Astrocyte of the spinal cord (primary cell): ENCODE measurements at regions not wholly inside any gene's neighbourhood (a gene's known extent, or its start where the extent isn't known, plus 50 kb on each side); places are given as distances from the start of the nearest gene placed in this dataset.

ENCODE experiments used
- DNase-seq: peaks from one replicate; pipeline ENCODE4 v3.0.0; 2011; ENCODE audit warnings: low read depth, low spot score
- H3K4me3 ChIP-seq: 2 replicates; pipeline ENCODE4 v1.5.1; 2011; ENCODE audit warnings: low read depth, mild to moderate bottlenecking, low read length, moderate library complexity
- CTCF ChIP-seq: IDR thresholded peaks from 2 replicates; pipeline ENCODE4 v1.5.1; 2012; ENCODE audit warnings: low read depth, mild to moderate bottlenecking, low read length, inconsistent platforms
- in situ Hi-C: cut with HindIII; loops from 2 replicates; pipeline ENCODE4 v1.10.0; 2017; ENCODE audit warnings: low sequenced_read_pairs

- no peak overlapping the region for H3K4me3 ChIP-seq
- no peak for DNase-seq
- TF ChIP-seq CTCF = no peak
- in situ Hi-C loops = no loop called here
These were observed 292.4 kb downstream of the SP3 start for GRCh38 chr2:173672573-173673340.

GRCh38 chr2:173673640-173674039 is 291.5 kb downstream of the SP3 start:
- no peak for TF ChIP-seq CTCF
- no peak overlapping the region for H3K4me3 ChIP-seq
- in situ Hi-C loops = no loop called here
- no peak for DNase-seq

- H3K4me3 ChIP-seq = no peak overlapping the region
- TF ChIP-seq CTCF = no peak
- in situ Hi-C loops = no loop called here
- no peak for DNase-seq
These were observed 288.5 kb downstream of the SP3 start for GRCh38 chr2:173676647-173677046.

- TF ChIP-seq CTCF = no peak
- no peak for DNase-seq
- no peak overlapping the region for H3K4me3 ChIP-seq
- in situ Hi-C loops = no loop called here
These were observed 287.0 kb downstream of the SP3 start for GRCh38 chr2:173678186-173678585.

GRCh38 chr2:173680574-173680973 is 284.6 kb downstream of the SP3 start:
- no peak for DNase-seq
- no peak for TF ChIP-seq CTCF
- H3K4me3 ChIP-seq = no peak overlapping the region
- in situ Hi-C loops = no loop called here

- in situ Hi-C loops = no loop called here
These were observed 283.1 kb downstream of the SP3 start for GRCh38 chr2:173681881-173682650.

More at GRCh38 chr2:173681881-173682650, 283.1 kb downstream of the SP3 start:
- DNase-seq = no peak
- H3K4me3 ChIP-seq = no peak overlapping the region
- no peak for TF ChIP-seq CTCF
